IPS DF 19.7 (cell line): ENCODE measurements at regions not wholly inside any gene's neighbourhood (a gene's known extent, or its start where the extent isn't known, plus 50 kb on each side); places are given as distances from the start of the nearest gene placed in this dataset.
A peak's percentile ranks its signal among the peaks of the same experiment; 100 is the strongest.

Source experiments
- DNase-seq: peaks from one replicate; pipeline ENCODE4 v3.0.0-alpha.2; 2013; ENCODE audit warnings: low read depth, low spot score

GRCh38 chr4:20353646-20354045 is 101.9 kb downstream of the SLIT2 start:
- DNase-seq, result no peak

GRCh38 chr4:20354120-20354519 is 102.4 kb downstream of the SLIT2 start:
- DNase-seq, result no peak

- no peak for DNase-seq
These were observed 104.9 kb downstream of the SLIT2 start for GRCh38 chr4:20356565-20356964.

GRCh38 chr4:20358110-20358509 is 106.4 kb downstream of the SLIT2 start:
- no peak for DNase-seq

GRCh38 chr4:20359692-20360091 is 108.0 kb downstream of the SLIT2 start:
- no peak for DNase-seq

- DNase-seq, result no peak
These were observed 110.4 kb downstream of the SLIT2 start for GRCh38 chr4:20362148-20362547.

GRCh38 chr4:20364969-20365368 is 113.3 kb downstream of the SLIT2 start:
- no peak for DNase-seq

GRCh38 chr4:20367446-20367845 is 115.7 kb downstream of the SLIT2 start:
- DNase-seq, result no peak

GRCh38 chr4:20368926-20369325 is 117.2 kb downstream of the SLIT2 start:
- no peak for DNase-seq

GRCh38 chr4:20370274-20370673 is 118.6 kb downstream of the SLIT2 start:
- DNase-seq, result no peak

- no peak for DNase-seq
These were observed 124.4 kb downstream of the SLIT2 start for GRCh38 chr4:20376070-20376469.

- no peak for DNase-seq
These were observed 126.5 kb downstream of the SLIT2 start for GRCh38 chr4:20378181-20378580.

- no peak for DNase-seq
These were observed 129.3 kb downstream of the SLIT2 start for GRCh38 chr4:20381005-20381404.

GRCh38 chr4:20383283-20383682 is 131.6 kb downstream of the SLIT2 start:
- DNase-seq, result no peak

- DNase-seq, result no peak
These were observed 132.3 kb downstream of the SLIT2 start for GRCh38 chr4:20383969-20384368.

GRCh38 chr4:20384456-20384855 is 132.8 kb downstream of the SLIT2 start:
- DNase-seq, result no peak

- DNase-seq, result no peak
These were observed 134.5 kb downstream of the SLIT2 start for GRCh38 chr4:20386001-20386740.

GRCh38 chr4:20386906-20387305 is 135.2 kb downstream of the SLIT2 start:
- no peak for DNase-seq

GRCh38 chr4:20391198-20391597 is 139.5 kb downstream of the SLIT2 start:
- no peak for DNase-seq

GRCh38 chr4:20391912-20392311 is 140.2 kb downstream of the SLIT2 start:
- no peak for DNase-seq

GRCh38 chr4:20393486-20394100 is 141.9 kb downstream of the SLIT2 start:
- DNase-seq, result no peak

GRCh38 chr4:20394512-20394911 is 142.8 kb downstream of the SLIT2 start:
- no peak for DNase-seq

GRCh38 chr4:20395160-20395773 is 143.6 kb downstream of the SLIT2 start:
- DNase-seq, result peak; percentile 47
